ENCODE measurements at regions not wholly inside any gene's neighbourhood (a gene's known extent, or its start where the extent isn't known, plus 50 kb on each side); places are given as distances from the start of the nearest gene placed in this dataset.

DNA sequence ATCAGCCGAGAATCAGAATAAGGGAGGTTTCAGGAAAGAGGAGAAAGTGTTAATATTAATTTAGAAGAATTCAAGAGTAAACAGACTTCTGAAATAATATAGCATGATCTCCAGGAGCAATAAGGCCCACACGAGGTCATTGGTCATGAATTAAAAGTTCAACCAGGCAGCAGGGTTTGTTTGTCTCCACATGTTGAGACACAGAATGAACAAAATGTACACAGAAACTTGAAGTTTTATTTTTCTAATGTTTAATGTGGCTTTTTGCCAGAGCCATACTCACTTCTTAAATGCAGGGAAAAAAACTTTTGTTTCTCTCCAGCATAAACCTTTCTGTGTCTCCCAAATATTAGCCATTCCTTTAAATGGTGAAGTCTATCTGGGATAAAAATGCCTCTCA lies 504.5 kb downstream of the HDGFL1 start:
- TF ChIP-seq, protein P1, sequence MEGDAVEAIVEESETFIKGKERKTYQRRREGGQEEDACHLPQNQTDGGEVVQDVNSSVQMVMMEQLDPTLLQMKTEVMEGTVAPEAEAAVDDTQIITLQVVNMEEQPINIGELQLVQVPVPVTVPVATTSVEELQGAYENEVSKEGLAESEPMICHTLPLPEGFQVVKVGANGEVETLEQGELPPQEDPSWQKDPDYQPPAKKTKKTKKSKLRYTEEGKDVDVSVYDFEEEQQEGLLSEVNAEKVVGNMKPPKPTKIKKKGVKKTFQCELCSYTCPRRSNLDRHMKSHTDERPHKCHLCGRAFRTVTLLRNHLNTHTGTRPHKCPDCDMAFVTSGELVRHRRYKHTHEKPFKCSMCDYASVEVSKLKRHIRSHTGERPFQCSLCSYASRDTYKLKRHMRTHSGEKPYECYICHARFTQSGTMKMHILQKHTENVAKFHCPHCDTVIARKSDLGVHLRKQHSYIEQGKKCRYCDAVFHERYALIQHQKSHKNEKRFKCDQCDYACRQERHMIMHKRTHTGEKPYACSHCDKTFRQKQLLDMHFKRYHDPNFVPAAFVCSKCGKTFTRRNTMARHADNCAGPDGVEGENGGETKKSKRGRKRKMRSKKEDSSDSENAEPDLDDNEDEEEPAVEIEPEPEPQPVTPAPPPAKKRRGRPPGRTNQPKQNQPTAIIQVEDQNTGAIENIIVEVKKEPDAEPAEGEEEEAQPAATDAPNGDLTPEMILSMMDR (IDR thresholded peaks at IDR 0.05), result no peak
- no peak for TF ChIP-seq POLR2A (IDR thresholded peaks at IDR 0.05)

All from right lobe of liver (tissue), 4 donors.